ENCODE measurements at regions not wholly inside any gene's neighbourhood (a gene's known extent, or its start where the extent isn't known, plus 50 kb on each side); places are given as distances from the start of the nearest gene placed in this dataset.
A peak's percentile ranks its signal among the peaks of the same experiment; 100 is the strongest.

- Histone ChIP-seq H4K5ac (ENCODE audit: insufficient read length, low read depth, low read length) (no peak overlapping the region), H3K36me3 (ENCODE audit: control insufficient read depth in 2 of 4, insufficient read depth in 4 of 4, low read length in 3 of 4) (no peaks in the 10 kb centered on the region), H3K18ac (ENCODE audit: extremely low read depth, low read length) (peak overlapping the region; percentile 24; the same call in 1 of the 2 replicates), H3K4me2 (ENCODE audit: insufficient read depth in 1 of 2, low read depth in 2 of 2, low read length in 2 of 2) (no peak overlapping the region), H3K27me3 (replicated peaks in 1 of 4; ENCODE audit: control insufficient read depth in 3 of 4, extremely low read depth in 1 of 4, insufficient read depth in 3 of 4, low read length in 3 of 4) (peaks cover 0 to 6% (median 0%) of the 10 kb centered on the region in 4 experiments; a peak in 2 of 7 replicates), H3K23ac (ENCODE audit: insufficient read length) (no peak overlapping the region), H3K4me3 (ENCODE audit: extremely low read depth in 1 of 4, insufficient read depth in 2 of 4, low read depth in 3 of 4, low read length in 4 of 4) (no peak overlapping the region), H2AK5ac (ENCODE audit: low read depth, low read length) (no peak overlapping the region), H3K23me2 (ENCODE audit: low read depth, low read length) (no peaks in the 10 kb centered on the region), H4K20me1 (replicated peaks in 1 of 2; ENCODE audit: control insufficient read depth in 1 of 2, insufficient read depth in 2 of 2, low read length in 2 of 2) (no peaks in the 10 kb centered on the region), H4K91ac (replicated peaks; ENCODE audit: insufficient read length, low read length) (no peak overlapping the region), H3K4ac (replicated peaks; ENCODE audit: insufficient read length, low read depth, low read length) (no peak overlapping the region), H3K4me1 (replicated peaks in 1 of 4; ENCODE audit: control insufficient read depth in 3 of 4, insufficient read depth in 4 of 4, low read length in 3 of 4) (peaks cover 0 to 6% (median 2%) of the 10 kb centered on the region in 4 experiments; a peak in 3 of 7 replicates), H3K14ac (ENCODE audit: insufficient read length) (no peak overlapping the region), H3K9ac (replicated peaks in 1 of 4; ENCODE audit: extremely low read depth in 1 of 4, low read depth in 3 of 4, low read length in 3 of 4) (no peak overlapping the region), H2BK20ac (ENCODE audit: low read length) (no peak overlapping the region), H3K56ac (replicated peaks; ENCODE audit: insufficient read length, low read depth, low read length) (no peak overlapping the region), H3K9me3 (ENCODE audit: insufficient read depth in 2 of 2, low read depth in 1 of 2, low read length in 1 of 2) (no peaks in the 10 kb centered on the region), H2AFZ (ENCODE audit: low read length) (no peak overlapping the region), H2BK12ac (ENCODE audit: low read depth, low read length) (no peak overlapping the region), H4K8ac (ENCODE audit: extremely low read depth, insufficient read depth, low read length) (no peak overlapping the region), H3K79me2 (ENCODE audit: control insufficient read depth in 1 of 2, insufficient read depth in 2 of 2, low read length in 2 of 2) (no peaks in the 10 kb centered on the region), H2BK5ac (ENCODE audit: low read depth, low read length) (no peak overlapping the region), H3K79me1 (ENCODE audit: low read depth, low read length) (no peaks in the 10 kb centered on the region), H3K27ac (ENCODE audit: low read depth, low read length) (no peak overlapping the region), H2BK15ac (ENCODE audit: low read length) (peak overlapping the region; percentile 8; the same call in 1 of the 2 replicates), H2BK120ac (replicated peaks; ENCODE audit: low read depth, low read length) (no peak overlapping the region)
- WGBS, 2 experiments (ENCODE audit: extremely low coverage in 1 of 2, insufficient coverage in 1 of 2, insufficient read length in 1 of 2, insufficient replicate concordance in 2 of 2, low coverage in 1 of 2, low lambda C conversion rate in 2 of 2, missing lambda C conversion rate in 1 of 2) = 81% methylated on average over 19 of the region's 20 CpGs; no CpG with 5 or more reads in 1 of the 2 experiments
- ChIA-PET CTCF (ENCODE audit: partially characterized antibody) (interaction anchor here (0.5 to 1.4 kb wide), 12 partner anchors 8 to 472 kb away, joined by 3 to 5 read pairs (median 4); no protein-coding TSS in a partner anchor), POLR2A (ENCODE audit: partially characterized antibody) (no interaction called here)
- no peak for DNase-seq (ENCODE audit: low read depth in 1 of 2, low spot score in 2 of 2)
- no peak for FAIRE-seq
- TF ChIP-seq SP4 (IDR thresholded peaks at IDR 0.05; ENCODE audit: low read length) (no peak), CTCF (IDR thresholded peaks at IDR 0.05; ENCODE audit: control extremely low read depth in 1 of 3, insufficient read depth in 1 of 3, low read depth in 1 of 3, low read length in 3 of 3) (peak; percentile 23 to 38 (median 37); a peak in 3 of 4 replicates)
Measured at GRCh38 chr2:60294901-60295635, 258.4 kb downstream of the BCL11A start.
